ENCODE measurements at regions not wholly inside any gene's neighbourhood (a gene's known extent, or its start where the extent isn't known, plus 50 kb on each side); places are given as distances from the start of the nearest gene placed in this dataset.

DNA sequence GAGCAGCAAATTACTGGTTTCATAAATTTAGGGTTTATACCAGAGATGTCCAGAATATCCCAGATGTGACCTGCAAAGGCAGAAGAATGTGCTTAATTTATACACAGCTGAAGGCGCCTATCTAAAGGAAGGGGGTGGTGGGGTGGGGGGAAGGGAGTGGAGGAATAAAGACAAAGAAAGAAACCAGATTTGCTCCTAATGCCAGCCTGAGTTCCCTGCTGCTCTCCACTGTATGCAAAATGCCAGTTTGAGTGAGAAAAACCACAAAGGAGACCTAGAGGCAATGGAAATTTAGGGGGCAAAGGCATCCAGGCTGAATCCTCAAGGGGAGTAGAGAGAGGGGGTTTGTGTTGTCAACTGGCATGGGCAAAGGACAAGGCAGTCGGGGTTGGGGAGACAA, 161.5 kb upstream of the TOX3 start:
- Histone ChIP-seq H3K79me2 (ENCODE audit: control insufficient read depth in 1 of 2, insufficient read depth in 2 of 2, low read length in 2 of 2) (no peaks in the 10 kb centered on the region), H2BK5ac (ENCODE audit: low read depth, low read length) (no peak overlapping the region), H2BK20ac (ENCODE audit: low read length) (no peak overlapping the region), H3K4me2 (ENCODE audit: insufficient read depth in 1 of 2, low read depth in 2 of 2, low read length in 2 of 2) (no peak overlapping the region; a peak in 2 of 4 replicates), H3K79me1 (ENCODE audit: low read depth, low read length) (no peaks in the 10 kb centered on the region), H3K4me1 (replicated peaks in 1 of 4; ENCODE audit: control insufficient read depth in 3 of 4, insufficient read depth in 4 of 4, low read length in 3 of 4) (0 out of 7 replicates have a peak, but pooled peaks cover 0 to 2% (median 0%) of the 10 kb centered on the region in 4 experiments), H4K8ac (ENCODE audit: extremely low read depth, insufficient read depth, low read length) (no peak overlapping the region), H3K14ac (ENCODE audit: insufficient read length) (no peak overlapping the region), H3K4me3 (ENCODE audit: extremely low read depth in 1 of 4, insufficient read depth in 2 of 4, low read depth in 3 of 4, low read length in 4 of 4) (no peak overlapping the region), H2AFZ (ENCODE audit: low read length) (peak overlapping the region; percentile 73; the same call in 1 of the 2 replicates), H2AK5ac (ENCODE audit: low read depth, low read length) (no peak overlapping the region), H3K36me3 (ENCODE audit: control insufficient read depth in 2 of 4, insufficient read depth in 4 of 4, low read length in 3 of 4) (no peaks in the 10 kb centered on the region), H2BK12ac (ENCODE audit: low read depth, low read length) (no peak overlapping the region), H3K18ac (ENCODE audit: extremely low read depth, low read length) (no peak overlapping the region), H3K56ac (replicated peaks; ENCODE audit: insufficient read length, low read depth, low read length) (no peak overlapping the region), H4K5ac (ENCODE audit: insufficient read length, low read depth, low read length) (no peak overlapping the region), H4K91ac (replicated peaks; ENCODE audit: insufficient read length, low read length) (no peak overlapping the region), H2BK15ac (ENCODE audit: low read length) (no peak overlapping the region), H4K20me1 (replicated peaks in 1 of 2; ENCODE audit: control insufficient read depth in 1 of 2, insufficient read depth in 2 of 2, low read length in 2 of 2) (no peaks in the 10 kb centered on the region), H3K9ac (replicated peaks in 1 of 4; ENCODE audit: extremely low read depth in 1 of 4, low read depth in 3 of 4, low read length in 3 of 4) (no peak overlapping the region), H3K23ac (ENCODE audit: insufficient read length) (no peak overlapping the region), H3K9me3 (ENCODE audit: insufficient read depth in 2 of 2, low read depth in 1 of 2, low read length in 1 of 2) (no peaks in the 10 kb centered on the region), H2BK120ac (replicated peaks; ENCODE audit: low read depth, low read length) (no peak overlapping the region), H3K27ac (ENCODE audit: low read depth, low read length) (no peak overlapping the region), H3K4ac (replicated peaks; ENCODE audit: insufficient read length, low read depth, low read length) (no peak overlapping the region), H3K23me2 (ENCODE audit: low read depth, low read length) (no peaks in the 10 kb centered on the region), H3K27me3 (replicated peaks in 1 of 4; ENCODE audit: control insufficient read depth in 3 of 4, extremely low read depth in 1 of 4, insufficient read depth in 3 of 4, low read length in 3 of 4) (no peaks in the 10 kb centered on the region)
- no peak for DNase-seq (ENCODE audit: low read depth in 1 of 2, low spot score in 2 of 2)
- ChIA-PET POLR2A (ENCODE audit: partially characterized antibody) (interaction anchor here (0.7 kb wide), 1 partner anchor 10 kb away, joined by 3 read pairs; no protein-coding TSS in a partner anchor), CTCF (ENCODE audit: partially characterized antibody) (interaction anchor here (0.6 to 2.7 kb wide), 6 partner anchors 10 to 206 kb away, joined by 3 to 11 read pairs (median 4); no protein-coding TSS in a partner anchor)
- no peak for FAIRE-seq
- WGBS, 2 experiments (ENCODE audit: extremely low coverage in 1 of 2, insufficient coverage in 1 of 2, insufficient read length in 1 of 2, insufficient replicate concordance in 2 of 2, low coverage in 1 of 2, low lambda C conversion rate in 2 of 2, missing lambda C conversion rate in 1 of 2): 79% methylated on average over 2 of the region's 2 CpGs; no CpG with 5 or more reads in 1 of the 2 experiments
- no peak for TF ChIP-seq BACH1 (IDR thresholded peaks at IDR 0.05; ENCODE audit: low read length)
- TF ChIP-seq, protein P1, sequence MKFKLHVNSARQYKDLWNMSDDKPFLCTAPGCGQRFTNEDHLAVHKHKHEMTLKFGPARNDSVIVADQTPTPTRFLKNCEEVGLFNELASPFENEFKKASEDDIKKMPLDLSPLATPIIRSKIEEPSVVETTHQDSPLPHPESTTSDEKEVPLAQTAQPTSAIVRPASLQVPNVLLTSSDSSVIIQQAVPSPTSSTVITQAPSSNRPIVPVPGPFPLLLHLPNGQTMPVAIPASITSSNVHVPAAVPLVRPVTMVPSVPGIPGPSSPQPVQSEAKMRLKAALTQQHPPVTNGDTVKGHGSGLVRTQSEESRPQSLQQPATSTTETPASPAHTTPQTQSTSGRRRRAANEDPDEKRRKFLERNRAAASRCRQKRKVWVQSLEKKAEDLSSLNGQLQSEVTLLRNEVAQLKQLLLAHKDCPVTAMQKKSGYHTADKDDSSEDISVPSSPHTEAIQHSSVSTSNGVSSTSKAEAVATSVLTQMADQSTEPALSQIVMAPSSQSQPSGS (IDR thresholded peaks at IDR 0.05; ENCODE audit: low read length): no peak
